GM21360 (cell line): ENCODE measurements at regions not wholly inside any gene's neighbourhood (a gene's known extent, or its start where the extent isn't known, plus 50 kb on each side); places are given as distances from the start of the nearest gene placed in this dataset.

Experiments
- ATAC-seq: cut with Tn5 transposase; IDR thresholded peaks from one replicate; pipeline ENCODE4 v1.9.1; 2021; ENCODE audit warnings: mild to moderate bottlenecking, moderate library complexity; ENCODE audit not compliant: unreplicated experiment

DNA sequence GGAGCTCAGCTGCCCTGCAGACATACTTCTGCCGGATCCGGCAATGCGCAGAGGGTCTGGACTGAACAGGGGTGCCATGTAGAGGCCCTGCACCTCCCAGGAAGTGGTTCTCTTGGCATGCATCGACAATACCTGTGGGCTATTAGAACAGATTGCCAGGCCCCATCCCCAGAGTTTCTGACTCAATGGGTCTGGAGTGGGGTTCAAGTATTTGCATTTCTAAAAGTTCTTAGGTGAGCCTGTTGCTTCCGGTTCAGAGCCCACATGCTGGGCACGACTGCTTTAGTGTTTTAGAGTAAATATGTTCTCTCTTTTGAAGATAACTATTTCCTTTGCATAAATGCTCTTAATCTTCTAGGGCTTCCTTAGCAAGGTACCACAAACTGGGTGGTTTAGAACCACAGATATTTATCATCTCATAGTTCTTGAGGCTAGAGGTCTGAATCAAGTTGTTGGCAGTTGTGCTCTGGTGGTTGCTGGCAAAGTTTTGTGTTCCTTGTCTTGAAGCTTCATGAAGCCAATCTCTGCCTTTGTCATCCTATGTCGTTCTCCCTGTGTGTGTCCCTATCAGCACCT is 435.5 kb downstream of the TCERG1L start:
- ATAC-seq, result no peak

DNA sequence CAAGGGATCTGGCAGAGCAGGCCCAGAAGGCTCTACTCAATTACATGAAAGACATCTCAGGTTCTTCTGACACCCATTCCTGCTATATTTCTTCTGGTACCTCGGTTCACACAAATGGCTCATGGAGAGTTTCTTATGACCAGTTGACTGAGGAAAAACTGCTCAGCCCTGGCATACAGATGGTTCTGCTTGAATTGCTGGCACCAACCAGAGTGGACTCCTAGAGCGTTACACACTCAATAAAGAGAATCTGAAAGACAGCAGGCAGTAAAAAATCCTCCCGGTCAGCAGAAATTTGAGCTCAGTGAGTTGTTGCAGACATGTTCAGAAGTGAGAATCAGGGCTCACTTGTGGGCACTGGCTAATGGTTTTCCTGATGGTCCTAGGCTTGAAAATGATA is 434.4 kb downstream of the TCERG1L start:
- no peak for ATAC-seq

DNA sequence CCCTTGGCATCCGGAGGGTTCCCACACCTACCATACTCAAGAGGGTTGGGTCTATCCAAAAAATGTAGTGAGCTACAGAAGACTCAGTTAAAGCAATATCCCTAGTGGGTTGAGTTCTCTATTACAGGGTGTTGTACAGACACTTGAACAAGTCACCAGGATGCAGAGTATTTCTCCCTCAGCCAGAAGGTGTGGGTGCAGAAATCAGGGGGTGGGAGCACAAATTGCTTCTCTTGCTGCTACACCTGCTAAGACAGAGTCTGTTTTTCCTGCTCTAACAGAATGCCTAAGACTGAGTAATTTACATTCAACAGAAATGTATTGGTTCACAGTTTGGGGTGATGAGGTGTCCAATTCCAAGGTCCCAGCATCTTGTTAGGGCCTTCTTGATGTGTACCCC is 433.4 kb downstream of the TCERG1L start:
- ATAC-seq, result no peak

DNA sequence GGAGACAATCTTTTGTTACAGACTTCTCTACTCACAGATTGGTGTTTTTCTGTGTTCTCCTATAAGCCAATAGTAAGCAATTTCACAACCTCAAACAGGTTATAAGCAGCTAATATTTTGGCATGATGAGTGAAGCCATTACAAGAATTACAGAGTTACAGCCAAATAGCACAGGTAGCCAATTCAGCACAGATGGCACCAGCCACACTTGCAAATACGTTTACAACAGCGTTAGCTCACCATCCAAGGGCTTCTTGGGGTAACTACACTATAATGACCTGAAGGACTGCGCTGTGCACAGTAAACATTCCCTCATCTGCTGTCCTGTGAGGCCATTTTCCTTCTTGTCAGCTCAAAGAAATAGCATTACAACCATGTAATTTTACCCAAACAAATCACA is 428.6 kb downstream of the TCERG1L start:
- ATAC-seq, result no peak

DNA sequence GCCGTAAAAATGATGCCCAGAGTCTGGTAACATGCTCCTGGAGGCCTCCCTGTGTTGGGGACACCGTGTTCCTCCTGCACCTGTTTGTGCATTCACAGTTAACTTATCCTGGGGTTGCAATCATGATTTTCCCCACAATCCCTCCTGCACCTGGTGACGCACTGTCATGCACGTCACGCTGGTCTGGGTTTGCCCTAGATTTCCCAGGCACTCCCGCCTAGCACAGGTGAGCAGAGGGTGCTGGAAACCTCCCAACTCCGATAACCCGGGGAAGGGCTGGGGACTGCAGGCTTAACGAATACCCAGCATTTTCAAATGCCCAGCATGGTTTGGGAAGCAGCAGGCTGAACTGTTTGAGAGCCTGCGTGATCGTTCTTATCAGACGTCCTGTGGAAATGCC is 427.1 kb downstream of the TCERG1L start:
- no peak for ATAC-seq

DNA sequence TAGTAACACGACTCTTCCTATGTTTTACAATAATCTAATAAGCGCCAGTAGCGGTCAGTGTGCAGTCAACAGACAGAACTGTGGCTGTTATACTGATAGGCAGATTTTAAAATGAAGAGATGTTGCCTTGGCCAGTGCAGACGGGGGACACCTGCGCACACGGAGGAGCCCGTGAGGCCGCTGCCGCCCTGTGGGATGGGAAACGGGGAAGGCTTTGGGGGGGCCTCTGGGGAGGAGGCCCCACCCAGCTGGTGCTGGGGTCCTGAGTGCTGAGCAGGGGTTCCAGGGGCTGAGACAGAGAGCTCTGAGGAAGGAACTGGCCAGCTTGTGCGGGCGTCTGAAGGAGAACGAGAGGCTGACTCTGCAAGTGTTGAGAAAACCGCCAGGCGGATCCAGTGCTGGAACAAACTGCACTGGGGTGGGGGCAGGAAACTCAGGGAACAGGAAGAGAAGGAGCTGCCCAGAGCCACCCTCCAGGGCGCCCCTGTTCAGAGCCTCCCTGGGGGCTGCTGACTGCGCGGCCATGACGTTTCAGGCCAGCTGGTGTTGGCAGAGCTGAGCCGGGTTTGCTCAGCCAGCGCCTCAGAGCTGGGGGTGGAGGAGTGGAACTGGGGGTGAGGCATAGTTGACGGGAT is 426.4 kb downstream of the TCERG1L start:
- ATAC-seq, result no peak

DNA sequence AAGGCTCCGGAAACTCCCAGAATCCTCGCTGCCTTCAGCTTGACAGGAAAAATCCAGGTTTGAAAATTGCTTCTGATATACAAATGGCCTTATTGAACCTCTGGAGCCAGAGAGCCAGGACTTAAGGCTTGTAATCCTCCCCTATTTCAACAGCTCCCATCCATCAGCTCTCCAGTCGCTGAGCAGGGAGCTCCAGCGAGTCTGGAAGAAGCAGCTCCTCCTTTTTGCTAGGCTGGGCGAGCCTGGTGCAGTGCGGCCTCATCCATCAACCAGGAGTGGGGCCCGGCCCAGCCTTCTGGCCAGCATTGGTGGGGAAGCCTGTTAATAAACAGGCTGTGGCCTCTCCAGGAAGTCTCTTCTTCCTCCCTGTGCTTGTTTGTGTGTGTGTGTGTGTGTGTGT is 424.4 kb downstream of the TCERG1L start:
- no peak for ATAC-seq

DNA sequence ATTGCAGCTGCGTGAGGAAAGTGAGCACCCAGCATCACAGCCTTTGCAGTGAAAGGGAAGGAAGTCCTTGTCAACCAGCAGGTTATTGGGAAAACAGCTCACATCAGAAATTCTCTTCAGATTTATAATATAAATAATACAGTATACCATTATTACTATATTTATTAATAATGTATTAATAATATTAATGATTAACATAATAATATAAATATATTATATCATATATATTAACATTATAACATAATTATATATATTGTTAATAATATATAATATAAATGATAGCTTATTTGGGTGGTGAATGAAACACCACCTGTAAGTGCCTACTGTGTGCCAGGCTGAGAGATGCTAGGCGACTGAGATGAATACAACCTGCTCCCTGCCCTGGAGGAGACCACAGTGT is 423.0 kb downstream of the TCERG1L start:
- ATAC-seq, result no peak

DNA sequence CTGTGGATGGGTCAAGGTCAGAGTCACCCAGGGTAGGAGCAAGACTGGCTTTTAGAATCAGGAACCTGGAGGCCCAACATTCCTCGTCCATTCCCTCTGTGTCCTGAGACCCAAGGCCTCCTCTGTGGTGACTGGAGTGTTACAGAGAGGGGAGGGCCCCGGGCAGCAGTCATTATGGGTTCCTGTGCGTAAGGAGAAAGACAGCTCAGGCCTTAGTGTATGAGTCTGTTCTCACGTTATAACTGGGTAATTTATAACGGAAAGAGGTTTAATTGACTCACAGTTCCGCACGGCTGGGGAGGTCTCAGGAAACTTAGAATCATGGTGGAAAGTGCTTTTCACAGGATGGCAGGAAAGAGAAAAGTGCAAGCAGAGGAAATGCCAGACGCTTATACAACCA is 422.3 kb downstream of the TCERG1L start:
- ATAC-seq, result no peak

DNA sequence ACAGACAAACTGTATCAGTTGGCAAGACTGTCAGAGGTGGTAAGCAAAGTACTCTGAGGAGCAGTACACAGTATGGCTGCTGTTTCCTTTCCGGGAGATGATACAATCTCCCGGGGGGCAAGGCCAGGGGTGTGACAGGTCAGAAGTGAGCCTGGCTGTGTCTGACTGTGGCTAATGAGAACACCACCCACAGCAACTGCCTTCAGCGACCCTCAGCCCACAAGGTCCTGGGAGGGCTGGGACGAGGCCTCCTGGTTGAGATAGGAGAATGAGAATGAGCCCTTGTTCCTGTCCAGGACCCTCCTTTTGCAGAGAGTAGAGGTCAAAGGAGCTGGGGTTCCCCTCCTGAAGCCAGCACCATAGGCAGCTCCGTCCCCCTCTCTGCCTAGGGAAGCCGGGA is 421.7 kb downstream of the TCERG1L start:
- ATAC-seq, result no peak

DNA sequence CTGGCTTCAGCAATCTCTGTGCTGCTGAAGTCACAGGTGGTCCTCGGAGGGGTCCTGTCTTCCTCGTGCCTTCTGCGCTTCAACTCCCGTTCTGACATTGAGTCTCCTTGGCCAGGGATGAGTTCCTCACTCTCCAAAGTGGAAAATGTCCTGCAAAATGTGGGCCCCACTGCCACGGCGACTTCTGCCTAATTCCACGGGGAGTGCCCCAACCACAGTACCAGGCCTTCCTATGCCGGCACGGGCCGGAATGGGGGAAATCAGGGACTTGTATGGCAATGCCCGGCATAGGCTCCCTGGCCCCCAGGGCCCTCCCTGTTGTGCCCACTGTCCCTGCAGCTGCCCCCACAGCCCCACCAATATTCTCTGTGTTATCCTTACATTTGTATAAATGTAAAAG is 420.5 kb downstream of the TCERG1L start:
- ATAC-seq, result no peak

DNA sequence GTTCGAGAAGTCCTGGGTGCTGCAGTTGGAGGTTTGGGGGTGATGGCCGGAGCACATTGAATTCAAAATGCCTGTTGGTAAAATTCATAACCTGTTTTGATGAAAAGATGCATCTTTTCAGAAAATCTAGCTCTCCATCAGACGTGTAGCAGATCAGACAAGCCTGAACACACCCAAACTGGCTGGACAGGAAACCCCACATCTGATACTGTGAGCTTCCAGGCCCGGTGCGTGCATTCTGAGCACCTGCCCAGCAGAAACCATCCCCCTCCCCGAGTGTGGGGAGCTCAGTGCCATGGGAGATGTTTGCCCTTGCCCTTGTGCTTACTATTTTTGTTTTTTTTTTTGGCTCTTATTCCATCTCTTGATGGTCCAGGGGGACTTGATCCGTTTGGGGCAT is 417.1 kb downstream of the TCERG1L start:
- ATAC-seq, result no peak

DNA sequence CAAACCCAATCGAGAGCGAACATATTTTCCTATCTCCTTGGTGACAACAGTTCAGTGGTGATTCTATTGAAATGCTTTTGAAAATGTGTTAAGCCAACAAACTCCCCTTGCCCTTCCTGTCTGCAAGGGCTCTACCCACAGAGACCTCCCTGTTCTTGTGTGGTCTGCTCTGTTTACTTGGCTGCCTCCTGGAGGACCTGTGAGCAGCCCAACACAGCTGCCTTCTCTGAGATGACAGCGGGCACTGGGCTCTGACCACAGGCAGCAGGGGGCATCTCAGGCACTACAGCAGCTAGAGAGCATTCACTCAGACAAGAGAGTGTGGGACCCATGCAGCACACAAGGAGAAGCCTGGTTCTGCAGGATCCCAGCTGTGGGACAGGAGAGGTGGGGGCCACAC is 416.4 kb downstream of the TCERG1L start:
- ATAC-seq, result no peak

DNA sequence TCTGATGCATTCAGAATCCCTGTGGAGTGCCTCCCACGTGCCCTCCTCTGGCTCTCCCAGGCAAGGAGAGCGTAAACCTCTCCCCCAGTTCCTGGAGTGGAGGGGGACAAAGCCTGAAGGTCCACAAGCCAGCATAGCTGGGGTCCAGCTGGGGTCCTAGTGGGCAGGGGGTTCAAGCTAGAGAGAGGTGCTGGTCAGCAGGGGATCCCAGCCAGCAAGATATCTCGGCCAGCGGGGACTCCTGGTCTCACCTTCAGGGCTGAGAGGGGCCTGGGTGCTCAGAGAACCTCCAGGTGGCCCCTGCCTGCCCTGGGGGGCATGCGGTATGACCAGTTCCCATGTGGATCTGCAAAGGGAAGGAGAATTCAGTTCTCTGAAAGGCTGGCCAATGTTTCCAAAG is 413.7 kb downstream of the TCERG1L start:
- no peak for ATAC-seq

DNA sequence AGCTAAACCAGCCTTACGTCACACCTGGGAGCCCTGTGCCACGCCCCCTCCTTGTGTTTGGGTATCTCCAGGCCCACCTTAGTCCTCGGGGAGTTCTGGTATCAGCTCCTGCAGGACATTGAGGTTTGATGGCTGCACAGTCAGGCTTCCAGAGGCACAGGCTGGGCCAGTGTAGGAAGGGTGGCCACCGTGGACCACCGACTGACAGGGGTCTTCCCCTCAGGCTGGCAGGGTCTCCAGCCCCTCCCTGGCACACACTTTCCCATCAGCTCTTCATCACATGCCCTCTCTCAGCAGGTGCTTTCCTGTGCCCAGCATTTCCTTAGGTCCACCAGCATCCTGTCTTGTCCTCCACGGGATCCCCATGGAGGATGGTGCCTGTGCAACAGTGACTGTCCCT is 413.1 kb downstream of the TCERG1L start:
- no peak for ATAC-seq

DNA sequence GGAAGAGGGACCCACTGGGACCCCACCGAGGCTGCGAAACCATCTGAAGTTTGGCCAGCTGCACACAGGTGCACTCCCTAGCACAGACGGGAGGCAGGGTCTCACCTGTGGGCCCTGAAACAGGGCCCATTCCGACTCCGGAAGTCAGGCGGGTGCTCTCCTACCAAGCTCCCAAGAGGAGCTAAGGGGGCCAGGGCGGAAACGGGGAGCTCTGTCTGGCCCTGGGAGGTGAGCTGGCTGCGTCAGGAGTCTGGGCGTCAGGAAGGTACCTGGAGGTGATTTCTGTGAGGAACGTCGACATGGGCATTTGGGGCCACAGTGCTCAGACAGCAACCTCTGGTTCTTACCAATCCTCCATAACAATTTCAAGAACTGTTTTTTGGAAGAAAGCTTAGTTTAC is 411.7 kb downstream of the TCERG1L start:
- ATAC-seq, result no peak

DNA sequence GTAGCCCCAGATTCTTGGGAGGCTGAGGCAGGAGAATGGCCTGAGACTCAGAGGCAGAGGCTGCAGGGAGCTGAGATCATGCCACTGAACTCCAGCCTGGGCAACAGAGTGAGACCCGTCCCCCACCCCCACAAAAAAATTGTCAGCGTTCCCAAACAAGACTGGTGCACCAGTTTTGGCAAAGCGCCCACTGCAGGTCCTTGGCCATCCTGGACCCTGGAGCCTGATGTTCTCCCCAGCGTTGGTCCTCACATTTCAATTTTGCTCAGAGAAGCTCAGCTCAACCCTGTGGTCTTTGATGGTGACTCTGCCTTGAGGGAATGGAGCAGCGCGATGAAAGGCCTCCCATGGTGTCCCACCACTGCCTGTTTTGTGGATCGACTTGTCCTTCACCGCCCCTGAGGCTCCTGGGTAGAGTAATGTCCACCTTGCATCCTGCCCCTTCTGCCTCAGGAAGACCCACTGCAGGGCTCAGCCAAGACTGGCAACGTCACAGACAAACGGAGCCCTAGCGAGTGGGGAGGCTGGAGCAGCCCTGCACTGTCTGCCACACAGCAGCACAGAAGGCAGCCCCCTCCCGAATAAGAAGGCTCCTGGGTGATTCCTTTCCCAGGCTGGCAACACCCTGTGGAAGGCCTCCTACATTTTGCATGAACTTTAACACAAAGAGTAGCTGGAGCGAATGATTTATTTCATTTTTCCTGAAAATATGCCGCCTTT is 410.9 kb downstream of the TCERG1L start:
- ATAC-seq, result no peak

DNA sequence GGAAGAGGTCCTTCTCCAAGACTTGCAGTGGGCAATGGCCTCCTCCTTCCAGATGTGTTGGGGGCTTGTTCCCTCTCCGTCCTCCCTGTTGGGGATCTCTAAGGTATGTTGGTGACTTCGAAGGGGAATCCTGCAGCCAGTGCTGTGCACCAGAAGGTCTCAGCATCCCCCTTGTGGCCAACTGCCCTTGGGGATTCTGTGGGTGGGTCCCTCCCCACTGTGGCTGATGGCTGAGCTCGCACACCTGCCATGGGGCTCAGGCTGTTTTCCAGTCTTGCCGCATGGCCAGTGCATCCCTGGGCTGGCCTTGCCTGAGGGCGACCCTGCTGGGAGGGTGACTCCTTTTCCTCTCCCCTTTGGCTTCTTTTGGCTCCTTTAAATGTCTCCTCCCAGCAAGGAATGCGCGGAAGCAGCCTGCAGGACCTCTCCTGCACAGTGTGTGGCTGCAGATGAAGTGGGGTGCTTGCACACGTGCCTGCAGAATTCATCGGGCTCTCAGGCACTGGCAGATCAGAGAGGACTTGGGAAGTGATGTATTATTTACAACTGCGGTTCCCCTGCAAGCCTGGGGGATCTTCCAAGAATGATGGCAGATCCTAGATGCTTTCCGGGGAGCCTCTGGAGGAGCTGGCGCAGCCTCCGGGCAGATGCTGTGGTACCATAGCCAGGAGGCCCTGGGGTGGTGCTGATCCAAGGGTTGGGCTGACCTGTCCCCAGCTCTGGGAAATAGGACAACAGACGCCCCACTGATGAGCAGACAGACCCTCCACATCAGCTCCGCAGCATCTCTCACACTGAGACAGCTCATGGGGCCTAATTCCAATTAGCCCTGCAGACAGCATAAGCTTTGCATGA is 410.0 kb downstream of the TCERG1L start:
- ATAC-seq, result no peak

DNA sequence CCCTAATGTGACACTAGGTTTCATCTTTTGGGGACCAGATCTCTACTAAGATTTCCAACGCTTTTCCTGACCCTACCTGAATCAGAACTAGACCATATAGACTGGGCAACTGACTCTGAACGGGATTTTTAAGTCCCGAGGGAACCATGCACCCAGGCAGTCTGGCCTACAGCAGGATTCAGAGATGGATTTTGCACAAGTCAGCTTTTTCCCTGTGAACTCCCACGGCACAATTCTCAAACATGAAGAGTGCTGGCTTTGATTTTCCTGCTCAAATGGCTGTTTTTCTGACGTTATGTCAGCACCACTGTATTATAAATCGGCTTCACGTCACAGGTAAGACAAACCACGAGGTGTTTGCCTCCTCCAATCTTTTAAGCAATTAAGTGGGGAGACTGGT is 409.1 kb downstream of the TCERG1L start:
- ATAC-seq, result no peak

DNA sequence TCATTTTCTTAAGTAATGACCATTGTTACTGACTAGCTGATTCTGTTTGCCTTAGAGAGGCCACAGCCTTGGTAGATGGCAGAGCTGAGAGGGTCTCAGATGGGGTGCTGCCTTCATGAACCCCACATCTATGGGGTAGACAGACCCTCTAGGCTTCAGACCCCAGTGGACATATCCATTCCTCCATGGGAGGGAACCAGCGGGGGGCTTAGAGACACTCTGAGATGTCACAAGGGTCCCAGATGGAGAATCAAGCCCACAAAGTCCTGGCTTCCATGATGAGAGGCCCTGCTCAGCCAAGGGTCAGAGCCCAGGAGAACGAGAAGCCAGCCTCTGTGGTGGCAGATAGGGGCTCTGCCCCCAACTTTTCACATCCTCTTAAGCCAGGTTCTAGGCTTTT is 408.6 kb downstream of the TCERG1L start:
- no peak for ATAC-seq

DNA sequence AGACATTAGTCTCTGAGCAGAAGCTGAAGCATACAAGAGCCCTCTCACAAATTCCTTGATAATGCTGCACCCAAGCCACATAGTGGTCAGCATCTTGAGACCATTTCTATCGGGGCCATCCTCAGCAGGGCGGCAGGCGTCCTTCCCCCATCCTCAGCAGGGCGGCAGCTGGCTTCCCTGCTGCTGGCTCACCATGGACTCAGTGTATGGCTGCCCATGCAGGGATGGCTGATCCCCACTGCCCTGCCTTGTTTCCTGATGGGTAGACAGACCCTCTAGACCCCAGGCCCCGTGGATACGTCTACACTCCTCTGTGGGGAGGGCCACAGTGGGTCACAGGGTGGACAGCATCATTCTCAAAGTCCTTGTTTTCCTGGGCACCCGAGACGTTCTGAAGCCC is 406.8 kb downstream of the TCERG1L start:
- no peak for ATAC-seq

DNA sequence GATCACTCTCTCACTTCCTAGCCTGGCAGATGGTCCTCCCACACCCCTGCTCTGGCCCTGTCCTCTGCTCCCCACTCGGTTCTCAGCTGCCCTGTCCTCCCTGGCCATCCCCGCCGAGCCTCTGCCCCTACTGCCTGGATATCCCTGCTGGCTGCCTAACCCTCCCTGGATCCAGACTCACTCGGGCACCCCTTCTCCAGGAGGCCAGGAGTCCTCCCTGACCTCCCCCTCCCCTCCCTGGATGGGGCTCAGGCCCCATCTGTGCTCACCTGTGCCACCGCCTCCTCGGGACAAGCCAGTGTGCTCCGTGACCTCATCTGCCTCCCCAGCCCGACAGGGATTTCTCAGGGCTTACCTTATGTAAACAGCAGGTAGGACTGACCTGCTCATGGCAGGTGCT is 406.1 kb downstream of the TCERG1L start:
- no peak for ATAC-seq
